Natural killer cell (primary cell): ENCODE measurements at regions not wholly inside any gene's neighbourhood (a gene's known extent, or its start where the extent isn't known, plus 50 kb on each side); places are given as distances from the start of the nearest gene placed in this dataset.

ENCODE experiments used
- ATAC-seq, 3 donors: fragments of 150-1000 bp in 2 of 3; fragments of 200-7000 bp in 1 of 3; cut with Tn5 transposase; 1 replicate in 1 of 3; 2 replicates in 2 of 3; pipeline ENCODE4 v1.10.0; 2021; ENCODE audit warnings: mild to moderate bottlenecking in 2 of 3, moderate library complexity in 2 of 3
- DNase-seq, 2 donors: peaks; one replicate each; pipeline versions ENCODE4 v3.0.0 to v3.0.0-alpha.2; 2013 to 2021; ENCODE audit warnings: mixed read lengths in 1 of 2
- H3K27ac ChIP-seq: one replicate; pipeline ENCODE4 v1.5.1; 2013; ENCODE audit warnings: mild to moderate bottlenecking, low read length
- H3K27me3 ChIP-seq: one replicate; pipeline ENCODE4 v1.6.1; 2013; ENCODE audit warnings: low read length; ENCODE audit not compliant: control insufficient read depth, insufficient read depth
- H3K36me3 ChIP-seq: one replicate; pipeline ENCODE4 v1.6.1; 2013; ENCODE audit warnings: low read length; ENCODE audit not compliant: control insufficient read depth, insufficient read depth
- H3K4me1 ChIP-seq: one replicate; pipeline ENCODE4 v1.6.1; 2013; ENCODE audit warnings: low read length; ENCODE audit not compliant: control insufficient read depth, insufficient read depth
- H3K4me3 ChIP-seq: one replicate; pipeline ENCODE4 v1.5.1; 2013; ENCODE audit warnings: low read length
- H3K9me3 ChIP-seq: one replicate; pipeline ENCODE4 v1.6.1; 2013; ENCODE audit warnings: low read length; ENCODE audit not compliant: control insufficient read depth, insufficient read depth
- H3K27ac Mint-ChIP-seq, 2 donors: one replicate each; pipeline ENCODE4 v1.8.0; 2022; ENCODE audit warnings: mild to moderate bottlenecking in 2 of 2, mixed read lengths in 2 of 2, moderate library complexity in 1 of 2
- H3K27me3 Mint-ChIP-seq, 2 donors: one replicate each; pipeline ENCODE4 v1.8.0; 2022; ENCODE audit warnings: low read depth in 2 of 2, mixed read lengths in 2 of 2
- H3K36me3 Mint-ChIP-seq: one replicate; pipeline ENCODE4 v1.8.0; 2022; ENCODE audit warnings: mixed read lengths
- H3K4me1 Mint-ChIP-seq, 2 donors: one replicate each; pipeline ENCODE4 v1.8.0; 2022; ENCODE audit warnings: mixed read lengths in 2 of 2
- H3K4me3 Mint-ChIP-seq: one replicate; pipeline ENCODE4 v1.8.0; 2022; ENCODE audit warnings: mild to moderate bottlenecking, moderate library complexity, mixed read lengths
- H3K9me3 Mint-ChIP-seq, 2 donors: one replicate each; pipeline ENCODE4 v1.8.0; 2022; ENCODE audit warnings: mixed read lengths in 2 of 2
- WGBS: methylation state at CpG from one replicate; pipeline ENCODE4 v1.1.7; 2013; ENCODE audit warnings: missing lambda C conversion rate; ENCODE audit not compliant: insufficient coverage; 5-methylcytosine and 5-hydroxymethylcytosine counted together
- intact Hi-C: fragments of 100-400 bp; cut with micrococcal nuclease; formaldehyde crosslinking; loops from one replicate; pipeline ENCODE4 v1.14.2; 2022
- TF ChIP-seq, protein P1 (sequence below): fragments of 200-600 bp; IDR thresholded peaks from one replicate; pipeline ENCODE4 v1.8.0; 2022; ENCODE audit warnings: antibody characterized with exemption

DNA sequence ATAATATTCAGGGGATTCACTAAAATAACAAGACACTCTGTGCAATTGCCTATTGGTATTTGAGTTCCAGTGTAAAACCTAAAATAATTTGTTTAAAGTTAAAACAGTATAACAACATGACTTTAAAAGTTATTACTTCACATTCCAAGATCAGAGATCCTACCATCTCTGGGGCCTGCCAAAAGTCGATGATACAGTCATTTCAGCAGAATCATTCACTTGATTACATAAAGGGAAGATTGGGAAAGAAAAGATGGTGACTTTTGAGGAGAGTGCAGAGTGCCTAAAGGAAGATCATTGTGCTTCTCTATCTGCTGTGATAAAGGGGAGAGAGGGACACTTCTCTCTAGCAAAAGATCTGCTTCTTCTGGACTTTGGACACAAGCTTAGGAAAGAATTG is 784.4 kb upstream of the ADGRL4 start:
- H3K9me3 ChIP-seq = peaks cover 6% of the 10 kb centered on the region
- TF ChIP-seq, protein P1, sequence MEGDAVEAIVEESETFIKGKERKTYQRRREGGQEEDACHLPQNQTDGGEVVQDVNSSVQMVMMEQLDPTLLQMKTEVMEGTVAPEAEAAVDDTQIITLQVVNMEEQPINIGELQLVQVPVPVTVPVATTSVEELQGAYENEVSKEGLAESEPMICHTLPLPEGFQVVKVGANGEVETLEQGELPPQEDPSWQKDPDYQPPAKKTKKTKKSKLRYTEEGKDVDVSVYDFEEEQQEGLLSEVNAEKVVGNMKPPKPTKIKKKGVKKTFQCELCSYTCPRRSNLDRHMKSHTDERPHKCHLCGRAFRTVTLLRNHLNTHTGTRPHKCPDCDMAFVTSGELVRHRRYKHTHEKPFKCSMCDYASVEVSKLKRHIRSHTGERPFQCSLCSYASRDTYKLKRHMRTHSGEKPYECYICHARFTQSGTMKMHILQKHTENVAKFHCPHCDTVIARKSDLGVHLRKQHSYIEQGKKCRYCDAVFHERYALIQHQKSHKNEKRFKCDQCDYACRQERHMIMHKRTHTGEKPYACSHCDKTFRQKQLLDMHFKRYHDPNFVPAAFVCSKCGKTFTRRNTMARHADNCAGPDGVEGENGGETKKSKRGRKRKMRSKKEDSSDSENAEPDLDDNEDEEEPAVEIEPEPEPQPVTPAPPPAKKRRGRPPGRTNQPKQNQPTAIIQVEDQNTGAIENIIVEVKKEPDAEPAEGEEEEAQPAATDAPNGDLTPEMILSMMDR = no peak
- no peak for DNase-seq
- no peak overlapping the region for H3K4me3 ChIP-seq
- no peak overlapping the region for H3K27ac Mint-ChIP-seq
- WGBS = no CpG with 5 or more reads among the region's 1 CpG
- no peak overlapping the region for H3K4me3 Mint-ChIP-seq
- no peak for ATAC-seq
- H3K27me3 ChIP-seq = no peaks in the 10 kb centered on the region
- intact Hi-C loops = no loop called here
- H3K36me3 ChIP-seq = no peaks in the 10 kb centered on the region
- H3K36me3 Mint-ChIP-seq = peaks cover 12% of the 10 kb centered on the region
- no peak overlapping the region for H3K27ac ChIP-seq
- no peaks in the 10 kb centered on the region for H3K27me3 Mint-ChIP-seq
- H3K4me1 Mint-ChIP-seq = no peaks in the 10 kb centered on the region
- H3K9me3 Mint-ChIP-seq = peaks cover 14 to 34% of the 10 kb centered on the region in 2 donors
- H3K4me1 ChIP-seq = no peaks in the 10 kb centered on the region

DNA sequence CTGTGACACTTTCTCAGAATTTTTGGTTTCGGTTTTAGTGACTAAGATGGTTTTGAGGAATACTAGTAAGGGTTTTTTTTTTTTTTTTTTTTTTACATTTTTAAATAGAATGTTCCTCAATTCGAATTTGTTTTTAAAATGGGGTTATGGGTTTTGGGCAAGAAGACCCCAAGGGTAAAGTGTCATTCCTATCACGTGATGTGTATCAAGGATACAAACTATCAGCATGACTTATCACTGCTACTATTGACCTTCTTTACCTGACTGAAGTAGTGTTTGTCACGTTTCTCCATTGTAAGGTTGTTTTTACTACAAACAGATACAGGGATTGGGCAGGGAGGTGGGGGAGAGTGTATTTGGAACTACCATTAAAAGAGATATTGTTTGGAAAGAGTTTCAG is 781.1 kb upstream of the ADGRL4 start:
- H3K36me3 ChIP-seq = no peaks in the 10 kb centered on the region

DNA sequence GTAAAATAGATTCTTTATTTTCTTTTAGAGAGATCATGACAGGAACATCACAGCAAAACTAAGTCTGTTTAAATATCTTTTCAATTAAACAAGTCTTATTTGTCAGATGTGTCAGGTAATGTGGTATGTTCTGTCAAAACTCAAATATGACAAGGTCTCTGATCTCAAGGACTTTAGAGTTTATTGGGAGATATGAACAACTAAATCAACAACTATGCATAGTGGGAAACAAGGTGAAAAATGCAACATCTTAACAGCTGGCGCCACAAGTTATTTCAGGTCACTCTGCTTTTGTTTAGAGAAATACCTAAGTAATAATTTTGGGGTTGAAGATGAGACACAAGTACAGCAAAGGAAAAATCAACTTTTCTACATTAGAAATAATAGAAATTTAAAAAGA is 779.4 kb upstream of the ADGRL4 start:
- DNase-seq = no peak
- intact Hi-C loops = no loop called here
- no peak overlapping the region for H3K27ac Mint-ChIP-seq
- H3K9me3 Mint-ChIP-seq = peaks cover 11 to 23% of the 10 kb centered on the region in 2 donors
- no CpG with 5 or more reads among the region's 1 CpG for WGBS
- no peak overlapping the region for H3K4me3 ChIP-seq
- no peaks in the 10 kb centered on the region for H3K4me1 Mint-ChIP-seq
- no peaks in the 10 kb centered on the region for H3K36me3 ChIP-seq
- no peak for ATAC-seq
- peaks cover 3% of the 10 kb centered on the region for H3K9me3 ChIP-seq
- H3K27me3 Mint-ChIP-seq = no peaks in the 10 kb centered on the region
- H3K36me3 Mint-ChIP-seq = peaks cover 8% of the 10 kb centered on the region
- H3K27ac ChIP-seq = no peak overlapping the region
- no peak overlapping the region for H3K4me3 Mint-ChIP-seq
- TF ChIP-seq, protein P1 = no peak
- H3K27me3 ChIP-seq = no peaks in the 10 kb centered on the region
- no peaks in the 10 kb centered on the region for H3K4me1 ChIP-seq

More for the DNA sequence above, 781.1 kb upstream of the ADGRL4 start:
- no peak for DNase-seq
- Mint-ChIP-seq H3K9me3 (peaks cover 9 to 24% of the 10 kb centered on the region in 2 donors), H3K27me3 (no peaks in the 10 kb centered on the region), H3K4me1 (no peaks in the 10 kb centered on the region), H3K27ac (no peak overlapping the region), H3K36me3 (peaks cover 12% of the 10 kb centered on the region), H3K4me3 (no peak overlapping the region)
- H3K4me3 ChIP-seq = no peak overlapping the region
- no peaks in the 10 kb centered on the region for H3K4me1 ChIP-seq
- H3K27ac ChIP-seq = no peak overlapping the region
- 0% methylated on average over 1 of the region's 4 CpGs for WGBS
- TF ChIP-seq, protein P1 = no peak
- no peaks in the 10 kb centered on the region for H3K27me3 ChIP-seq
- no peak for ATAC-seq
- peaks cover 3% of the 10 kb centered on the region for H3K9me3 ChIP-seq
- intact Hi-C loops = no loop called here

DNA sequence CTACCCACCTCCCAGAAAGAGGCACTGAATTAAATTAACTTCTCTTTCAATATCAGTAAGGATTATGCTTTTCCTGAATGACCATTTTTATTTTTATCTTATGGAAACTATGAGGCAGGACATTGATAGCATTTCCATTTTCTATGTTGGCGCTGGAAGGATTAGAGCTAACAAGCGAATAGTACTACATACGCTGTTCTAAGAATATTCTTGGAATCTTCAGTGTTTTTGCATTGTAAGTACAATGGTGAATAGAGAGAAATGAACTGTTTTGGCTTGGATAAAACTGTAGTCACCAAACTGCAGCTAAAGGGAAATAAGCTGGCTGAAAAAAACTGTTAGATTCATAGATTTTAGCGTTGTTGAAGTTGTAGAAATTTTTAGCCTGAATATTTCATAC is 779.0 kb upstream of the ADGRL4 start:
- no peaks in the 10 kb centered on the region for H3K27me3 Mint-ChIP-seq
- H3K36me3 ChIP-seq = no peaks in the 10 kb centered on the region
- DNase-seq (no peak), ATAC-seq (no peak)
- H3K4me3 Mint-ChIP-seq = no peak overlapping the region
- TF ChIP-seq, protein P1 = no peak
- H3K9me3 ChIP-seq = peaks cover 3% of the 10 kb centered on the region
- H3K27ac Mint-ChIP-seq = no peak overlapping the region
- intact Hi-C loops = no loop called here
- no peaks in the 10 kb centered on the region for H3K27me3 ChIP-seq
- peaks cover 6% of the 10 kb centered on the region for H3K36me3 Mint-ChIP-seq
- no peaks in the 10 kb centered on the region for H3K4me1 Mint-ChIP-seq
- H3K4me1 ChIP-seq = no peaks in the 10 kb centered on the region
- H3K27ac ChIP-seq = no peak overlapping the region
- WGBS = 100% methylated on average over 3 of the region's 4 CpGs
- H3K9me3 Mint-ChIP-seq = peaks cover 11 to 21% of the 10 kb centered on the region in 2 donors
- no peak overlapping the region for H3K4me3 ChIP-seq
